Stomach smooth muscle (tissue), 2 donors: ENCODE measurements at regions not wholly inside any gene's neighbourhood (a gene's known extent, or its start where the extent isn't known, plus 50 kb on each side); places are given as distances from the start of the nearest gene placed in this dataset.

Source experiments
- H3K27ac ChIP-seq: one replicate; pipeline ENCODE4 v1.7.0; 2013; ENCODE audit warnings: mild to moderate bottlenecking, low read length, inconsistent platforms
- H3K27me3 ChIP-seq, 2 donors: one replicate each; pipeline ENCODE4 v1.7.0; 2013; ENCODE audit warnings: low read length in 2 of 2; ENCODE audit not compliant: insufficient read depth in 2 of 2, control insufficient read depth in 1 of 2
- H3K36me3 ChIP-seq, 2 donors: one replicate each; pipeline ENCODE4 v1.7.0; 2013; ENCODE audit warnings: low read length in 2 of 2; ENCODE audit not compliant: control insufficient read depth in 2 of 2, insufficient read depth in 2 of 2
- H3K4me1 ChIP-seq: one replicate; pipeline ENCODE4 v1.7.0; 2013; ENCODE audit warnings: low read length; ENCODE audit not compliant: control insufficient read depth, insufficient read depth
- H3K4me3 ChIP-seq, 2 donors: one replicate each; pipeline ENCODE4 v1.7.0; 2013; ENCODE audit warnings: low read length in 2 of 2
- H3K9ac ChIP-seq, 2 donors: one replicate each; pipeline ENCODE4 v1.7.0; 2013; ENCODE audit warnings: low read length in 2 of 2, mild to moderate bottlenecking in 1 of 2
- H3K9me3 ChIP-seq, 2 donors: one replicate each; pipeline ENCODE4 v1.7.0; 2013; ENCODE audit warnings: low read length in 2 of 2; ENCODE audit not compliant: control insufficient read depth in 2 of 2
- donor health status: healthy.
- donor health status: Pancreatic carcinoma.

- H3K27ac ChIP-seq, result no peak overlapping the region
- no peaks in the 10 kb centered on the region for H3K36me3 ChIP-seq
- H3K27me3 ChIP-seq, result no peaks in the 10 kb centered on the region
- H3K9me3 ChIP-seq, result no peaks in the 10 kb centered on the region
- H3K4me3 ChIP-seq, result no peak overlapping the region
- H3K9ac ChIP-seq, result no peak overlapping the region
- H3K4me1 ChIP-seq, result peaks cover 4% of the 10 kb centered on the region
Measured at GRCh38 chr2:217105733-217106649, 246.1 kb upstream of the TNP1 start.

GRCh38 chr2:217103752-217104545, 244.1 kb upstream of the TNP1 start:
- no peaks in the 10 kb centered on the region for H3K9me3 ChIP-seq
- no peak overlapping the region for H3K4me3 ChIP-seq
- H3K36me3 ChIP-seq, result no peaks in the 10 kb centered on the region
- H3K4me1 ChIP-seq, result peaks cover 4% of the 10 kb centered on the region
- no peaks in the 10 kb centered on the region for H3K27me3 ChIP-seq
- H3K27ac ChIP-seq, result peak overlapping the region; percentile 7
- no peak overlapping the region for H3K9ac ChIP-seq

- Histone ChIP-seq H3K27ac (no peak overlapping the region), H3K9me3 (no peaks in the 10 kb centered on the region), H3K4me3 (no peak overlapping the region), H3K36me3 (no peaks in the 10 kb centered on the region), H3K27me3 (no peaks in the 10 kb centered on the region), H3K4me1 (peaks cover 4% of the 10 kb centered on the region), H3K9ac (no peak overlapping the region)
Measured at GRCh38 chr2:217102956-217103355, 243.1 kb upstream of the TNP1 start.

DNA sequence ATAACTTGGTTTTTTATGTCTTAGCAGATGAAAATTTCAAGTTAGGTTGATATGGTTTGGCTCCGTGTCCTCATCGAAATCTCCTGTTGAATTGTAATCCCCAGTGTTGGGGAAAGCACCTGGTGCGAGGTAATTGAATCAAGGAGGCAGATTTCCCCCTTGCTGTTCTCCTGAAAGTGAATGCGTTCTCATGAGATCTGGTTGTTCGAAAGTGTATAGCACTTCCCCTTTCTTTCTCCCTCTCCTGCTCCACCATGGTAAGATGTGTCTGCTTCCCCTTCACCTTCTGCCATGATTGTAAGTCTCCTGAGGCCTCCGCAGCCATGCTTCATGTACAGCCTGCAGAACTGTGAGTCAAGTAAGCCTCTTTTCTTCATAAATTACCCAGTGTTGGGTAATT, 242.1 kb upstream of the TNP1 start:
- Histone ChIP-seq H3K4me3 (no peak overlapping the region), H3K27ac (no peak overlapping the region), H3K27me3 (no peaks in the 10 kb centered on the region), H3K36me3 (no peaks in the 10 kb centered on the region), H3K9me3 (no peaks in the 10 kb centered on the region), H3K4me1 (peaks cover 4% of the 10 kb centered on the region), H3K9ac (no peak overlapping the region)

DNA sequence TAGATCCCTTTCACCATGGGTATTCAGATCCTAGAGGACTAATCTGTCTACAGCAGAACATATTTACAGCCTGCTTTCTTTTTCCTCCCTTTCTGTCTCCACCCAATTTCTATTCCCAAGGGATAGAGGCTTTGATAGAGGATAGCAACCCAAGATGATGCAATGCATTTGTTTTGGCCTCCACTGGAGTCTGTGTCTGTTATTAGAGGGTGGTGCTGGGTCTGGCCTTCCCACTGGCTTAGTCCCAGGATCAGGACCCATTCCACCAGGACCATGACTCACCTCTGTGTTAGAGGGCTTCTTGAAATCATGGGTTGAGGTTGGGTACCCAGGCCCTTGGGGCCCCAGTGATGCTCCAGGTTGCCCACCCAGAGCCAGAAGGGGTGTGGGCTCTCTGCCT, 239.7 kb upstream of the TNP1 start:
- Histone ChIP-seq H3K9me3 (no peaks in the 10 kb centered on the region), H3K9ac (no peak overlapping the region), H3K4me3 (no peak overlapping the region), H3K4me1 (peaks cover 2% of the 10 kb centered on the region), H3K27me3 (no peaks in the 10 kb centered on the region), H3K36me3 (no peaks in the 10 kb centered on the region), H3K27ac (no peak overlapping the region)

GRCh38 chr2:217098435-217098834, 238.6 kb upstream of the TNP1 start:
- no peaks in the 10 kb centered on the region for H3K36me3 ChIP-seq
- no peak overlapping the region for H3K27ac ChIP-seq
- H3K27me3 ChIP-seq, result no peaks in the 10 kb centered on the region
- no peaks in the 10 kb centered on the region for H3K9me3 ChIP-seq
- H3K9ac ChIP-seq, result no peak overlapping the region
- no peaks in the 10 kb centered on the region for H3K4me1 ChIP-seq
- no peak overlapping the region for H3K4me3 ChIP-seq

DNA sequence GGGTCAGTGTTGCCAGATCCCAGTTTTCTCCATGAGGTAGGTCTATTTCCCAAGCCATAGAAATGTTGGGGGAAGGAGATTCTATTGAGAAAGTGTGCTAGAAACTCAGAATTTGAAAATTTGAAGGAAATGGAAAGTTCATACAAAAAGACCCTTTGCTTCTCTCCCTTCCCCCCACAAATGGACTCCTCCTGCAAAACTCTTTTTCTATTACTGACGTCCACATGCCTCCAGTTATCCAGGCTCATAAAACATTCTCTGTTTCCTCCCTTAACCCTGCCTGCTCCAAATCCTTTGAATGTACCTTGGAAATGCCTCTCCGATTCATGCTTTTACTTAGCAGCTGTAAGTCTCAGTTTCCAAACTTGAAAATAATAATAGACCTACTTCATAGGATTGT, 237.5 kb upstream of the TNP1 start:
- Histone ChIP-seq H3K36me3 (no peaks in the 10 kb centered on the region), H3K4me1 (no peaks in the 10 kb centered on the region), H3K9me3 (no peaks in the 10 kb centered on the region), H3K9ac (no peak overlapping the region), H3K27ac (no peak overlapping the region), H3K27me3 (no peaks in the 10 kb centered on the region), H3K4me3 (no peak overlapping the region)

DNA sequence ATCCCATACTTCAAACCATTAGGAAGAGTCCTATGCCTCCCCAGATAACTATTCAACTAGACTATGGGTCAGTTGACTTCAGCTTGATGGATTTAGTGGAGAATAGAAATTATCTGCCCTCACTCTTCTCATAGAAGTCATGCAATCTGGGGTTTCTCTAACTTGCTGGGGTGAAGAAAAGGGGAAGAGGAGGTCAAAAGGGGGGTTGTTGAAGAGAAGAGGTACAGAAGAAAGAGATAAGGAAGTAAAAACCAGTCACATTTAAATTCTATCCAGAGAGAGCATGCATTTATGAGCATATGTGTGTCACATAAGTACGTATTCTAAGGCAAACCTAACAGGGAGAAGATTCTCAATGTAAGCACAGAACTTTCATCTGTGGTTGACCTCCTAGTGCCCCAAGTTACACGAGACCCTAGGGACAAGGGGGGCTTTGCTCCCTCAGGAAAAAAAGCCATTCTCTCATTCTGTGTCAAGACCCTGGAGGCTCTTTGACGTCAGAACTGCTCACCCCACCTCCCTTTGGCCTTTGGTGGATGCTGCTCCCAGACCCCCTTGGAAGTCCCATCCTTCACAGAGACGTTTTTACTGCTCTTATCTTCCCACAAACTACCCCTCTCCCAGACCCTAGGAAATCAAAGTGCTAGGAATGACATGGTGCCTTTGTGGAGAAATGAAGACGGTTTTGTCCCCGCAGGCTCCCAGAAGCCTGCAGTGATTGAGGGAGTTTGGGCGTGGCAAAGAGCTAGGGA, 236.8 kb upstream of the TNP1 start:
- no peak overlapping the region for H3K4me3 ChIP-seq
- H3K27me3 ChIP-seq, result no peaks in the 10 kb centered on the region
- no peak overlapping the region for H3K9ac ChIP-seq
- no peak overlapping the region for H3K27ac ChIP-seq
- H3K4me1 ChIP-seq, result no peaks in the 10 kb centered on the region
- no peaks in the 10 kb centered on the region for H3K36me3 ChIP-seq
- H3K9me3 ChIP-seq, result no peaks in the 10 kb centered on the region

- Histone ChIP-seq H3K4me1 (no peaks in the 10 kb centered on the region), H3K27ac (no peak overlapping the region), H3K9me3 (no peaks in the 10 kb centered on the region), H3K4me3 (no peak overlapping the region), H3K36me3 (no peaks in the 10 kb centered on the region), H3K27me3 (no peaks in the 10 kb centered on the region), H3K9ac (no peak overlapping the region)
Measured at GRCh38 chr2:217095511-217096205, 235.8 kb upstream of the TNP1 start.

GRCh38 chr2:217092710-217093379, 233.0 kb upstream of the TNP1 start:
- no peaks in the 10 kb centered on the region for H3K4me1 ChIP-seq
- no peaks in the 10 kb centered on the region for H3K9me3 ChIP-seq
- no peaks in the 10 kb centered on the region for H3K36me3 ChIP-seq
- H3K27ac ChIP-seq, result no peak overlapping the region
- H3K9ac ChIP-seq, result no peak overlapping the region
- no peaks in the 10 kb centered on the region for H3K27me3 ChIP-seq
- no peak overlapping the region for H3K4me3 ChIP-seq
